ENCODE measurements at regions not wholly inside any gene's neighbourhood (a gene's known extent, or its start where the extent isn't known, plus 50 kb on each side); places are given as distances from the start of the nearest gene placed in this dataset.
A peak's percentile ranks its signal among the peaks of the same experiment; 100 is the strongest.
"Not testable (repeated sequence)": the region's sequence is repeated elsewhere in the genome, so short reads cannot be mapped to it uniquely, and the experiment has no call there.

DNA sequence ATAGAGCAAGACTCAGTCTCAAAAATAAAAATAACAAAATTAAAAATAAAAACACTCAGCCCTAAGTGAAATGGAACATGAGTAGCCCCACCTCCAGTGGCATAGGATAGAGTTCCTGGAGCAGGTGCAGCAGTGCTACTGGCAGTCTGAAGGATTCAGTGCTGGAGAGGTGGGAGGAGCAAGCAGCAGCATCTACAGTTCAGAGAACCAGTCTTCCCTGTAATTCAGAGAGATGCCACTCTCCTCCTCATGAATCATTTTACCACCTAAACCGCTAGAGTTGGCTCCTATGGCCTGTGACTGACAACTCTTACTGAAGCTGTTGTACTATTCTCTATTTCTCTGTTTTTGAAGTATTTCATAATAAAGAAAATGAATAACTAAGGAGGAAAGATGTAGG, 56.0 kb upstream of the SMURF2 start:
- no peak overlapping the region for H3K27ac ChIP-seq
- H3K27me3 ChIP-seq (ENCODE audit: control insufficient read depth, insufficient read depth, low read length) = no peaks in the 10 kb centered on the region
- H3K9me3 ChIP-seq (ENCODE audit: control insufficient read depth, low read length) = no peaks in the 10 kb centered on the region
- H3K79me2 ChIP-seq = no peaks in the 10 kb centered on the region
- no peak overlapping the region for H3K9ac ChIP-seq
- no peaks in the 10 kb centered on the region for H3K4me1 ChIP-seq
- H3K4me2 ChIP-seq (ENCODE audit: low read length) = no peak overlapping the region
- no peak overlapping the region for H3K4me3 ChIP-seq (ENCODE audit: low read depth, low read length)
- H3K36me3 ChIP-seq (ENCODE audit: control insufficient read depth, insufficient read depth, low read length) = no peaks in the 10 kb centered on the region
- H2AFZ ChIP-seq = no peak overlapping the region
- TF ChIP-seq, protein P1, sequence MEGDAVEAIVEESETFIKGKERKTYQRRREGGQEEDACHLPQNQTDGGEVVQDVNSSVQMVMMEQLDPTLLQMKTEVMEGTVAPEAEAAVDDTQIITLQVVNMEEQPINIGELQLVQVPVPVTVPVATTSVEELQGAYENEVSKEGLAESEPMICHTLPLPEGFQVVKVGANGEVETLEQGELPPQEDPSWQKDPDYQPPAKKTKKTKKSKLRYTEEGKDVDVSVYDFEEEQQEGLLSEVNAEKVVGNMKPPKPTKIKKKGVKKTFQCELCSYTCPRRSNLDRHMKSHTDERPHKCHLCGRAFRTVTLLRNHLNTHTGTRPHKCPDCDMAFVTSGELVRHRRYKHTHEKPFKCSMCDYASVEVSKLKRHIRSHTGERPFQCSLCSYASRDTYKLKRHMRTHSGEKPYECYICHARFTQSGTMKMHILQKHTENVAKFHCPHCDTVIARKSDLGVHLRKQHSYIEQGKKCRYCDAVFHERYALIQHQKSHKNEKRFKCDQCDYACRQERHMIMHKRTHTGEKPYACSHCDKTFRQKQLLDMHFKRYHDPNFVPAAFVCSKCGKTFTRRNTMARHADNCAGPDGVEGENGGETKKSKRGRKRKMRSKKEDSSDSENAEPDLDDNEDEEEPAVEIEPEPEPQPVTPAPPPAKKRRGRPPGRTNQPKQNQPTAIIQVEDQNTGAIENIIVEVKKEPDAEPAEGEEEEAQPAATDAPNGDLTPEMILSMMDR (IDR thresholded peaks at IDR 0.05) = no peak

DNA sequence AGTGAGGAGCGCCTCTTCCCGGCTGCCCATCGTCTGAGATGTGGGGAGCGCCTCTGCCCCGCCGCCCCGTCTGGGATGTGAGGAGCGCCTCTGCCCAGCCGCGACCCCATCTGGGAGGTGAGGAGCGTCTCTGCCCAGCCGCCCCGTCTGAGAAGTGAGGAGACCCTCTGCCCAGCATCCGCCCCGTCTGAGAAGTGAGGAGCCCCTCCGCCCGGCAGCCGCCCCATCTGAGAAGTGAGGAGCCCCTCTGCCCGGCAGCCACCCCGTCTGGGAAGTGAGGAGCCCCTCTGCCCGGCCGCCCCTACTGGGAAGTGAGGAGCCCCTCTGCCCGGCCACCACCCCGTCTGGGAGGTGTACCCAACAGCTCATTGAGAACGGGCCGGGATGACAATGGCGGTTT, 54.4 kb upstream of the SMURF2 start:
- not testable (repeated sequence) for H3K9me3 ChIP-seq (ENCODE audit: control insufficient read depth, low read length); H3K79me2 ChIP-seq; H3K27ac ChIP-seq; H2AFZ ChIP-seq; H3K4me2 ChIP-seq (ENCODE audit: low read length); H3K27me3 ChIP-seq (ENCODE audit: control insufficient read depth, insufficient read depth, low read length); H3K4me3 ChIP-seq (ENCODE audit: low read depth, low read length); H3K36me3 ChIP-seq (ENCODE audit: control insufficient read depth, insufficient read depth, low read length); H3K4me1 ChIP-seq; H3K9ac ChIP-seq

DNA sequence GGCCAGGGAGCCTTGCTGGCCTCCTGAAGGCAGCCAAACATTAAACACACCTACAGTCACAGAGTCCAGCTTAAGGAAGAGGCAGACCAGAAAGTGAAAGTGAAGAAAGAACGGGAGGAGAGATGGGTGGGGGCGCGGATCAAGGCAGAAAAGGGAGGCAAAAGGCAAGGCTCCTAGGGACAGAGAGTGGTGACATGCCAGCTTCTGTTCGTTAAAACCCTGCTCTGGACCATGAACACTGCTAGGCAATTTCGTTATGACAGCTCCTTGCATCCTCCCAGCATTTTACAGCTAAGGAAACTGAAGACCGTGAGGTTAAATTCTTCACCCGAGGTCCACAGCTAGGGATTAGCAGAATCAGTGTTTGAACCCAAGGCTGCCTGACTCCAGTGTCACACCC, 51.7 kb upstream of the SMURF2 start:
- not testable (repeated sequence) for H3K9ac ChIP-seq; H3K27ac ChIP-seq; H3K79me2 ChIP-seq; H3K4me3 ChIP-seq (ENCODE audit: low read depth, low read length); H3K27me3 ChIP-seq (ENCODE audit: control insufficient read depth, insufficient read depth, low read length); H2AFZ ChIP-seq; H3K9me3 ChIP-seq (ENCODE audit: control insufficient read depth, low read length); H3K4me1 ChIP-seq; H3K4me2 ChIP-seq (ENCODE audit: low read length); H3K36me3 ChIP-seq (ENCODE audit: control insufficient read depth, insufficient read depth, low read length)

DNA sequence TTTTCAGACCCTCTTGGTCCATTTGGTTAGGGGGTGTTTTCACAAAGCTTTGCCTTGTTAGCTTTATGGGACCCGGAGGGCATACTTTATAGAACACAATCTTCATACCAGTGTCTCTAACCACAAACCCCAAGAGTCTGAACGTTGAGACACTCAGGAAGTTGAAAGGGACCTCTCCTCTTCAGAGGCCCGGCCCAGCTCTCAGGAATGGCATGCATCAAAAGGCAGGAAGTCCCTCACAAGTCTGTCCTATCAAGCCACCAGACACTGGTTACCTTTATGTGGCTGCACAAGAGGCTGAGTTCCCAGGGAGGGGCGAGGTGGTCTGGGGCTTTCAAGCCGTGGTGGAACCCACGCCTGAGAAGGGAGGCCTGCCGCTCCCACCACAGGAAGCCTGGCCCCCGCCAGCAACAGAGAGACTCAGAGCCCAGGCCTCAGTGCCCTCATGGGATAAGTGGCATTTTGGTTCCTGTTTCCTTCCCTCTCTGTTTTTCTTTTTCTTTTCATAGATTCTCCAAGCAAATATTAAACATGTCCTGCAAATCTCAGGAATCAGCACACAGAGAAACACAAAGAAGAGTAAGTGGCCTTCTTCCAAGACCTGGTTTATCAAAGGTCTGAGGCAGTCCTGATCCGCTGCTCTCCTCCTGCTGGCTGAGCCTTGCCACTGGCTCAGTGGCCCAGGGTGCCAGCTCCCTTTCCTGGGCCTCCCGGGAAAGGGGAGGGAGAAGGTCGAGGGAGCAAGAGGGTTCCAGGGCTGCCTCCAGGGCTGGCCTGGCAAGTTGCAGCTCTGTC, 50.6 kb upstream of the SMURF2 start:
- H3K36me3 ChIP-seq (ENCODE audit: control insufficient read depth, insufficient read depth, low read length); H3K27me3 ChIP-seq (ENCODE audit: control insufficient read depth, insufficient read depth, low read length); H3K79me2 ChIP-seq; H3K9ac ChIP-seq; H3K27ac ChIP-seq; H3K9me3 ChIP-seq (ENCODE audit: control insufficient read depth, low read length); H3K4me1 ChIP-seq; H3K4me2 ChIP-seq (ENCODE audit: low read length); H3K4me3 ChIP-seq (ENCODE audit: low read depth, low read length): not testable (repeated sequence)
- H2AFZ ChIP-seq = peak overlapping the region; percentile 42
